ENCODE measurements at regions not wholly inside any gene's neighbourhood (a gene's known extent, or its start where the extent isn't known, plus 50 kb on each side); places are given as distances from the start of the nearest gene placed in this dataset.

- TF ChIP-seq, protein P1, sequence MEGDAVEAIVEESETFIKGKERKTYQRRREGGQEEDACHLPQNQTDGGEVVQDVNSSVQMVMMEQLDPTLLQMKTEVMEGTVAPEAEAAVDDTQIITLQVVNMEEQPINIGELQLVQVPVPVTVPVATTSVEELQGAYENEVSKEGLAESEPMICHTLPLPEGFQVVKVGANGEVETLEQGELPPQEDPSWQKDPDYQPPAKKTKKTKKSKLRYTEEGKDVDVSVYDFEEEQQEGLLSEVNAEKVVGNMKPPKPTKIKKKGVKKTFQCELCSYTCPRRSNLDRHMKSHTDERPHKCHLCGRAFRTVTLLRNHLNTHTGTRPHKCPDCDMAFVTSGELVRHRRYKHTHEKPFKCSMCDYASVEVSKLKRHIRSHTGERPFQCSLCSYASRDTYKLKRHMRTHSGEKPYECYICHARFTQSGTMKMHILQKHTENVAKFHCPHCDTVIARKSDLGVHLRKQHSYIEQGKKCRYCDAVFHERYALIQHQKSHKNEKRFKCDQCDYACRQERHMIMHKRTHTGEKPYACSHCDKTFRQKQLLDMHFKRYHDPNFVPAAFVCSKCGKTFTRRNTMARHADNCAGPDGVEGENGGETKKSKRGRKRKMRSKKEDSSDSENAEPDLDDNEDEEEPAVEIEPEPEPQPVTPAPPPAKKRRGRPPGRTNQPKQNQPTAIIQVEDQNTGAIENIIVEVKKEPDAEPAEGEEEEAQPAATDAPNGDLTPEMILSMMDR (IDR thresholded peaks at IDR 0.05): no peak
- no peak for TF ChIP-seq POLR2AphosphoS5 (IDR thresholded peaks at IDR 0.05)
- TF ChIP-seq POLR2A (IDR thresholded peaks at IDR 0.05): no peak
These were observed 307.6 kb upstream of the TNC start for GRCh38 chr9:115425601-115426000.
